ENCODE measurements at regions not wholly inside any gene's neighbourhood (a gene's known extent, or its start where the extent isn't known, plus 50 kb on each side); places are given as distances from the start of the nearest gene placed in this dataset.
"Not testable (repeated sequence)": the region's sequence is repeated elsewhere in the genome, so short reads cannot be mapped to it uniquely, and the experiment has no call there.

DNA sequence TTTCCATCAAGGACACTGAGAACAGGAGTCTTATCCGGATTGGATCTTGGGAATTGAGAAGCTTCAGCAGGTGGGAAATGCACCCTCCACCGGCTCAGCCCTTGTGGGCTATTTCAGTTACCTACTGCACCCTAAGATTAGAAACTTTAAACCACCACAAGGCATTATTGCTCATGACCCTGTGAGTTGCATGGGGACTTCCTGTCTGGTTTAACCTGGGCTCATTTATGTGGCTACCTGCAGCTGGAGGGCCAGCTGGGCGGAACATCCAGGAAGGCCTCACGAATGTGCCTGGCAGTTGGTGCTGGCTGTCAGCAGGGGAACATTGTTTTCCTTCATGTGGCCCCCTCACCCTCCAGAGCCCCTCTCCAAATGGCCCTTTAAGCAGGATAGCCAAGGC, 164.1 kb downstream of the DEFB131A start:
- H3K27ac Mint-ChIP-seq: no peak overlapping the region
- no peak overlapping the region for H4K91ac ChIP-seq (ENCODE audit: insufficient read length, low read depth, low read length)
- H3K23me2 ChIP-seq (ENCODE audit: insufficient read length, low read depth, low read length, poor library complexity, severe bottlenecking): no peaks in the 10 kb centered on the region
- no peak overlapping the region for H3K27ac ChIP-seq (ENCODE audit: insufficient read length, low read depth, low read length)
- H3T11ph ChIP-seq (ENCODE audit: low read length): no peak overlapping the region
- no peaks in the 10 kb centered on the region for H3K9me3 ChIP-seq (ENCODE audit: control insufficient read depth, low read depth, low read length)
- no peaks in the 10 kb centered on the region for H3K27me3 ChIP-seq (ENCODE audit: insufficient read depth, low read length)
- H3K14ac ChIP-seq (ENCODE audit: insufficient read depth, low read length): no peak overlapping the region
- no peaks in the 10 kb centered on the region for H3K79me1 ChIP-seq (ENCODE audit: insufficient read depth, low read depth, low read length, poor library complexity, severe bottlenecking)
- peaks cover 4% of the 10 kb centered on the region; the same call in 1 of the 2 replicates for H3K4me1 ChIP-seq (ENCODE audit: insufficient read depth, low read length)
- no peak overlapping the region for H3K56ac ChIP-seq (ENCODE audit: insufficient read length, low read depth, low read length)
- H3K4me3 Mint-ChIP-seq: no peak overlapping the region
- no peaks in the 10 kb centered on the region for H4K20me1 ChIP-seq (ENCODE audit: control insufficient read depth, insufficient read depth, insufficient read length)
- no peak overlapping the region for H3K4ac ChIP-seq (ENCODE audit: low read depth, low read length)
- H3K36me3 Mint-ChIP-seq (ENCODE audit: insufficient read depth in 1 of 3, low read depth in 3 of 3): peaks cover 5 to 16% (median 7%) of the 10 kb centered on the region in 3 experiments; a peak in 5 of 7 replicates
- H2BK12ac ChIP-seq (ENCODE audit: insufficient read length, low read depth, low read length): no peak overlapping the region
- no peak overlapping the region for H2BK15ac ChIP-seq (ENCODE audit: low read depth, low read length)
- no peak overlapping the region for H3K18ac ChIP-seq (ENCODE audit: insufficient read length, low read depth, low read length)
- H3K23ac ChIP-seq (ENCODE audit: insufficient read length, low read depth, low read length): no peak overlapping the region
- H3K4me1 Mint-ChIP-seq: peaks cover 30 to 35% of the 10 kb centered on the region in 2 experiments
- no peak overlapping the region for H2BK120ac ChIP-seq (ENCODE audit: low read depth, low read length, poor library complexity, severe bottlenecking)
- no peak overlapping the region for H3K9ac ChIP-seq (ENCODE audit: extremely low read depth, insufficient read length, low read length)
- H2BK5ac ChIP-seq (ENCODE audit: insufficient read length, low read length): no peak overlapping the region
- no peaks in the 10 kb centered on the region for H3K79me2 ChIP-seq (ENCODE audit: insufficient read depth, low read length)
- no peak overlapping the region for H3K4me2 ChIP-seq (ENCODE audit: insufficient read depth, insufficient read length, low read length)
- DNase-seq: no peak
- no peak overlapping the region for H4K8ac ChIP-seq (replicated peaks; ENCODE audit: insufficient read length, low read depth, low read length)
- H3K27me3 Mint-ChIP-seq (ENCODE audit: low read depth): peaks cover 2% of the 10 kb centered on the region; the same call in 1 of the 2 replicates
- H2AFZ ChIP-seq (ENCODE audit: low read length): no peak overlapping the region
- no peak overlapping the region for H4K5ac ChIP-seq (ENCODE audit: insufficient read length, low read depth, low read length)
- no peak overlapping the region for H2BK20ac ChIP-seq (ENCODE audit: low read depth, low read length, poor library complexity, severe bottlenecking)
- no peak overlapping the region for H2AK5ac ChIP-seq (ENCODE audit: insufficient read length, low read length)
- H3K9me3 Mint-ChIP-seq: peaks cover 0 to 4% of the 10 kb centered on the region in 2 experiments; a peak in 1 of 5 replicates
- TF ChIP-seq CTCF (conservative IDR thresholded peaks at IDR 0.05): no peak
- WGBS (ENCODE audit: extremely low coverage, insufficient read length, low lambda C conversion rate): no CpG with 5 or more reads among the region's 4 CpGs

DNA sequence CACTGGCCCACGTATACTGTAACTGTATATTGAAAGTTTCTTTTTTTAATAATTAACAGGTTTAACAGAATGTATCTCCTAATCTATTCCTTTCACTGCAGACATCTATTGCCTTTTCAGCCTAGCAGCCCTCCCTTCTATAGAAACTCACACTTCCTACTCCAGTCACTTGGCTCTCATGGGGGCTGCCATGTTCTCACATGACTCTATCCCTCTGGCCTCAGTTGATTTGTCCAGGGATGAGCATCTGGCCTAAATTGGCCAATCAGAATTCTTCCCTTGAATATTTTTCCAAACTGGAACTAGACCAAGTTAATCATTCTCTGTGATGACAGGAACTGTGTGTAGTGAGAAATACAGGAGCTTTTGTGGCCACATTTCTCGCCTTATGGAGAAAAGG, 166.1 kb downstream of the DEFB131A start:
- WGBS (ENCODE audit: extremely low coverage, insufficient read length, low lambda C conversion rate): no CpG with 5 or more reads among the region's 2 CpGs
- not testable (repeated sequence) for H4K5ac ChIP-seq (ENCODE audit: insufficient read length, low read depth, low read length); H3K9me3 ChIP-seq (ENCODE audit: control insufficient read depth, low read depth, low read length); DNase-seq; H3K56ac ChIP-seq (ENCODE audit: insufficient read length, low read depth, low read length); H3K27ac Mint-ChIP-seq; H3K27ac ChIP-seq (ENCODE audit: insufficient read length, low read depth, low read length); H2BK120ac ChIP-seq (ENCODE audit: low read depth, low read length, poor library complexity, severe bottlenecking); H3K4me1 ChIP-seq (ENCODE audit: insufficient read depth, low read length); H2BK20ac ChIP-seq (ENCODE audit: low read depth, low read length, poor library complexity, severe bottlenecking); H2AFZ ChIP-seq (ENCODE audit: low read length); H2BK15ac ChIP-seq (ENCODE audit: low read depth, low read length); H4K8ac ChIP-seq (replicated peaks; ENCODE audit: insufficient read length, low read depth, low read length); H3K14ac ChIP-seq (ENCODE audit: insufficient read depth, low read length); H3K79me1 ChIP-seq (ENCODE audit: insufficient read depth, low read depth, low read length, poor library complexity, severe bottlenecking); H3K9me3 Mint-ChIP-seq; H3K18ac ChIP-seq (ENCODE audit: insufficient read length, low read depth, low read length); H2BK5ac ChIP-seq (ENCODE audit: insufficient read length, low read length); H4K91ac ChIP-seq (ENCODE audit: insufficient read length, low read depth, low read length); H3K23ac ChIP-seq (ENCODE audit: insufficient read length, low read depth, low read length); H2BK12ac ChIP-seq (ENCODE audit: insufficient read length, low read depth, low read length); H2AK5ac ChIP-seq (ENCODE audit: insufficient read length, low read length); H3K4ac ChIP-seq (ENCODE audit: low read depth, low read length); H3K79me2 ChIP-seq (ENCODE audit: insufficient read depth, low read length); H3K9ac ChIP-seq (ENCODE audit: extremely low read depth, insufficient read length, low read length); H3T11ph ChIP-seq (ENCODE audit: low read length); H3K4me2 ChIP-seq (ENCODE audit: insufficient read depth, insufficient read length, low read length); H3K27me3 ChIP-seq (ENCODE audit: insufficient read depth, low read length); H3K23me2 ChIP-seq (ENCODE audit: insufficient read length, low read depth, low read length, poor library complexity, severe bottlenecking); H3K4me3 Mint-ChIP-seq; H3K27me3 Mint-ChIP-seq (ENCODE audit: low read depth); H4K20me1 ChIP-seq (ENCODE audit: control insufficient read depth, insufficient read depth, insufficient read length)
- peaks cover 12 to 16% of the 10 kb centered on the region in 2 experiments for H3K4me1 Mint-ChIP-seq
- peaks cover 5 to 16% (median 7%) of the 10 kb centered on the region in 3 experiments; a peak in 5 of 7 replicates for H3K36me3 Mint-ChIP-seq (ENCODE audit: insufficient read depth in 1 of 3, low read depth in 3 of 3)

All from H9 (cell line).